ENCODE measurements at regions not wholly inside any gene's neighbourhood (a gene's known extent, or its start where the extent isn't known, plus 50 kb on each side); places are given as distances from the start of the nearest gene placed in this dataset.

DNA sequence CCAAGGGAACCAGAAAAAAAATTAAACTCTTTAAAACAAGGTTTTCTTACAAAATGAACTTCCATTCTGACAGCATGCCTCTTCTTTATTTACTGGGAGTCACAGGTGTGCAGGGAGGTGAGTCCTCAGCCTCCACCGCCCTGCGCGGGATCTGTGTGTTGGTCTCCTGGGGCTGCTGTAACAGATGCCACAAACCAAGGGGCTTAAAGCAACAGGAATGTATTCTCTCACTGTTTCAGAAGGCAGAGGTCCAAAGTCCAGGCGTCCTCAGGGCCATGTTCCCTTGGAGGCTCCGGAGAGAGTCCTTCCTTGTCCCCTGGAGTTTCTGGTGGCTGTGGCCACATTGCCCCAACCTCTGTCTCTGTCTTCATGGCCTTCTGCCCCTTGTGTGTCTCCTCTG lies 123.6 kb upstream of the C1orf174 start:
- TF ChIP-seq, protein P1, sequence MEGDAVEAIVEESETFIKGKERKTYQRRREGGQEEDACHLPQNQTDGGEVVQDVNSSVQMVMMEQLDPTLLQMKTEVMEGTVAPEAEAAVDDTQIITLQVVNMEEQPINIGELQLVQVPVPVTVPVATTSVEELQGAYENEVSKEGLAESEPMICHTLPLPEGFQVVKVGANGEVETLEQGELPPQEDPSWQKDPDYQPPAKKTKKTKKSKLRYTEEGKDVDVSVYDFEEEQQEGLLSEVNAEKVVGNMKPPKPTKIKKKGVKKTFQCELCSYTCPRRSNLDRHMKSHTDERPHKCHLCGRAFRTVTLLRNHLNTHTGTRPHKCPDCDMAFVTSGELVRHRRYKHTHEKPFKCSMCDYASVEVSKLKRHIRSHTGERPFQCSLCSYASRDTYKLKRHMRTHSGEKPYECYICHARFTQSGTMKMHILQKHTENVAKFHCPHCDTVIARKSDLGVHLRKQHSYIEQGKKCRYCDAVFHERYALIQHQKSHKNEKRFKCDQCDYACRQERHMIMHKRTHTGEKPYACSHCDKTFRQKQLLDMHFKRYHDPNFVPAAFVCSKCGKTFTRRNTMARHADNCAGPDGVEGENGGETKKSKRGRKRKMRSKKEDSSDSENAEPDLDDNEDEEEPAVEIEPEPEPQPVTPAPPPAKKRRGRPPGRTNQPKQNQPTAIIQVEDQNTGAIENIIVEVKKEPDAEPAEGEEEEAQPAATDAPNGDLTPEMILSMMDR (conservative IDR thresholded peaks at IDR 0.05) = no peak
- H3K27ac ChIP-seq = no peak overlapping the region

DNA sequence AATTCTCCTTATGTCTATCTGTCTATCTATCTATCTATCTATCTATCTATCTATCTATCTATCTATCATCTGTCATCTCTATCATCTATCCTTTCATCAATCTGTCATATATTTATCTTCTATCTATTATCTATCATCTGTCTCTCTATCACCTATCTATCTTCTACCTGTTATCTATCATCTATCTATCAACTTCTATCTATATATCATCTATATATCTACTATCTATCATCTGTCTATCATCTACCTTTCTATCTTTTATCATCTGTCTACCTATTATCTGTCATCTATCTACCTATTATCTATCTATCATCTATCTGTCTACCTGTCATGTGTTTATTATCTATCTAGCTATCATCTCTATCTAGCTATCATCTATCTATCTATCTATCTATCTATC lies 124.7 kb upstream of the C1orf174 start:
- H3K27ac ChIP-seq = no peak overlapping the region
- TF ChIP-seq, protein P1 (conservative IDR thresholded peaks at IDR 0.05) = no peak

DNA sequence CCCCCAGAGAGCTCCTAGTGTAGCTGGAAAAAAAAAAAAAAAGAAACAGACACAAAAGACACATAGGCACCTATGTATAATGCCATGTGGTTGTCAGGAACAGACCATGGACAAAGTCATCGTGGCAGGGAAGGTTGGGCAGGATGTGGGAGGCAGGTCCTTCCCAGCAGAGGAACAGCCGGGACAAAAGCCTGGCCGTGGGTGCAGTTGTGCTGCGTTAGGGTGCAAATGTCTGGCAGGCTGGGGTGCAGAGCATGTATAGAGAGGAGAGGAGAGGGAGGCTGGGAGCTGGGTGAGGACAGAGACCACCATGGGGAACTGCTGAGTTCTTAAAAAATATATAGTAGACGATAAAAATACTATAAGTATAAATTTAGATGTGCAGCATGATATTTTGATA lies 125.7 kb upstream of the C1orf174 start:
- TF ChIP-seq, protein P1 (conservative IDR thresholded peaks at IDR 0.05) = no peak

DNA sequence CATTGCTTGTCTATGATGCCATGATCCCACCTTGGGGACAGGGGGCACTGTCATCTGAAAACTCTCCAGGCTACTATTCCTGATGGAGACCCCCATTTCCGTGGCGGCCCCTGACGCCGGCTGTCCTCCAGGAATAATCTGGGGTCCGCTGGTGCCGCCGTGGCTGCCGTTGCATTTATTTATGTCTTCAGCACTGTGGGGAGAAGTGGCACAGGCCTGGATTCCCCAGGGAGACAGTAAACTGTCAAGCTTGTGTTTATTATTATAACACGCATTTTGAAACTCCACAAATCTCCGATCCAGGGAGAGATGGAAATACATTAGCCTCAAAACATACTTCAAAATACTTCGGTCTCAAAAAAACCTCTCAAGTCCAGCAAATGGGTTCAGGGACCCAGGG lies 126.9 kb upstream of the C1orf174 start:
- TF ChIP-seq, protein P1 (conservative IDR thresholded peaks at IDR 0.05) = no peak
- no peak overlapping the region for H3K27ac ChIP-seq

More for the DNA sequence above, 125.7 kb upstream of the C1orf174 start:
- H3K27ac ChIP-seq = no peak overlapping the region

DNA sequence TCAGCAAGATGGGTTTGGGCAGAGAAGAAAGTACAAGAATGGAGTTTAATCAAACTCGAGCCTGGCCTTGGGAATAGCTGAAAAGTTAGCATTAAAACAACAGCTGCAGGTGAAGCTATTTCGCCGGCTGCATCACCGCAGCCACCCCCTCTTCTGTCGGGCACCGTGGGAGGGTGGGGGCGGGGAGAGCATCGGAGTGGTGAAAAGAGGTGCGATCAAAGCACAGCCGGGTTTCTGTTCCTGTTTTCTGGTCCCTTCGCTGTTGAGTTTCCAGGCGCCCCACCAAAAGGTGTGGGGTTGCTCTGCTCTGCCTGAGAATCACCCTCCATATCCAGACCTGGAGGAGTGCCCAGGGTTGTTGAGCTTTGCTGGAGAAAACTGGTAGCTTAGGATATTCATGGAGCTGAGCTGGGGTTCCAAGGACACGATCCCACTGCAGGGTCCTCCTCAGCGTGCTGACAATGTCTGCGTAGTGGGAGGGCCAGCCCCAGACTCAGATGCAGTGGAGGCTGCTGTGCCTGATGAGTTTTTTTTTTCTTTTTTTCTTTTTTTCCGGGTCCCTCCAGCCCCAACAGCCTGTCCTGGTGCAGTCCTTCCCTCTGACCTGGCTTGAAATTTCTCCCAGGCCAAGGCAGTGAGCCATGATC lies 127.5 kb upstream of the C1orf174 start:
- H3K27ac ChIP-seq = no peak overlapping the region

DNA sequence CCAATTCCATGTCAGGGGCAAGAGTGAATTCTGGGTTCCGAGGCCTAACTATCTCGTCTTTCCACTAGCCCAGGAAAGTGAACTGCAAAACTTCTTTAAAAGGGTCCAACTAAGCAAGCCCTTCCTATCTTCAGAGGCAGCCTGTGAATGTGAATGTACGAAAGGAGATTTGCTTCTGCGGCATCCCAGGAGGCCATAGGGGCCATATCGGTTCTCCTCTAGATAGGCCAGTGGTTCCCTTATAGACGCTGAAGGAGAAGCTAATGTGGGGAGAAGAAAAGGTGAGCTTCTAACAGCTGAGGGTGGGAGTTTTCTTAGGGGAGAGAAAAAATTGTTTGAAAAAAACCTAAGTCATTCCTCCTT lies 128.0 kb upstream of the C1orf174 start:
- H3K27ac ChIP-seq = no peak overlapping the region
- TF ChIP-seq, protein P1 (conservative IDR thresholded peaks at IDR 0.05) = no peak

More for the DNA sequence above, 127.5 kb upstream of the C1orf174 start:
- TF ChIP-seq, protein P1 (conservative IDR thresholded peaks at IDR 0.05) = no peak

DNA sequence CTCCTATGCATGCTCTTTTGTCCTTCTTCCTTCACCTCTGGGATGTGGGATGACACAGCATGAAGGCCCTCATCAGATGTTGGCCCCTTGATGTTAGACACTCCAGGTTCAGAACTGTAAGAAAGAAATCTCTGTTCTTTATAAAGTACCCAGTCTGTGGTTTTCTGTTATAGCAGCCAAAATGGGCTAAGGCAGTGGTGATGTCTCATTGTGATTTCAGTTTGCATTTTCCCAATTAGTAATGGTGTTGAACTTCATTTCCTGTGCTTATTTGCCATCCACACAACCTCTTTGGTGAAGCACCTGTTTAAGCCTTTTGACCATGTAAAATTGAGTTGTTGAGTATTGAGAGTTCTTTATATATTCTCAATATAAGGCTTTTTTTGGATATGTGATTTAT lies 129.3 kb upstream of the C1orf174 start:
- TF ChIP-seq, protein P1 (conservative IDR thresholded peaks at IDR 0.05) = no peak
- H3K27ac ChIP-seq = no peak overlapping the region

Measured in VCaP (cell line).